Osteocyte (in vitro differentiated cells): ENCODE measurements at regions not wholly inside any gene's neighbourhood (a gene's known extent, or its start where the extent isn't known, plus 50 kb on each side); places are given as distances from the start of the nearest gene placed in this dataset.

Experiments
- DNase-seq: peaks from one replicate; pipeline ENCODE4 v3.0.0; 2021; ENCODE audit warnings: mixed read lengths; ENCODE audit not compliant: unreplicated experiment; ENCODE audit errors: extremely low spot score
- H3K27ac Mint-ChIP-seq: one replicate; pipeline ENCODE4 v1.8.0; 2021; ENCODE audit warnings: mild to moderate bottlenecking, mixed read lengths; ENCODE audit not compliant: unreplicated experiment
- H3K27me3 Mint-ChIP-seq: one replicate; pipeline ENCODE4 v1.8.0; 2021; ENCODE audit warnings: mixed read lengths; ENCODE audit not compliant: unreplicated experiment
- H3K36me3 Mint-ChIP-seq: one replicate; pipeline ENCODE4 v1.8.0; 2021; ENCODE audit warnings: mixed read lengths; ENCODE audit not compliant: unreplicated experiment
- H3K4me1 Mint-ChIP-seq: one replicate; pipeline ENCODE4 v1.8.0; 2021; ENCODE audit warnings: mixed read lengths; ENCODE audit not compliant: unreplicated experiment
- H3K4me3 Mint-ChIP-seq: one replicate; pipeline ENCODE4 v1.8.0; 2021; ENCODE audit warnings: mild to moderate bottlenecking, moderate library complexity, mixed read lengths; ENCODE audit not compliant: unreplicated experiment
- H3K9me3 Mint-ChIP-seq: one replicate; pipeline ENCODE4 v1.8.0; 2021; ENCODE audit warnings: mixed read lengths; ENCODE audit not compliant: unreplicated experiment
- CTCF ChIP-seq: fragments of 200-600 bp; sonication (generic); IDR thresholded peaks from 2 replicates; pipeline ENCODE4 v1.5.0; 2021; ENCODE audit warnings: antibody characterized with exemption, mild to moderate bottlenecking, moderate library complexity

GRCh38 chr11:80686889-80687288, 1246.1 kb upstream of the TENM4 start:
- no peak overlapping the region for H3K4me3 Mint-ChIP-seq
- no peak for DNase-seq
- TF ChIP-seq CTCF = no peak
- no peak overlapping the region for H3K27ac Mint-ChIP-seq
- no peaks in the 10 kb centered on the region for H3K4me1 Mint-ChIP-seq
- H3K36me3 Mint-ChIP-seq = no peaks in the 10 kb centered on the region
- no peaks in the 10 kb centered on the region for H3K27me3 Mint-ChIP-seq
- H3K9me3 Mint-ChIP-seq = peaks cover 4% of the 10 kb centered on the region

GRCh38 chr11:80673566-80673965, 1232.7 kb upstream of the TENM4 start:
- no peak for TF ChIP-seq CTCF
- no peak overlapping the region for H3K27ac Mint-ChIP-seq
- H3K4me1 Mint-ChIP-seq = no peaks in the 10 kb centered on the region
- H3K27me3 Mint-ChIP-seq = no peaks in the 10 kb centered on the region
- H3K4me3 Mint-ChIP-seq = no peak overlapping the region
- H3K9me3 Mint-ChIP-seq = peaks cover 9% of the 10 kb centered on the region
- H3K36me3 Mint-ChIP-seq = no peaks in the 10 kb centered on the region
- DNase-seq = no peak

GRCh38 chr11:80669620-80670019, 1228.8 kb upstream of the TENM4 start:
- no peaks in the 10 kb centered on the region for H3K4me1 Mint-ChIP-seq
- no peaks in the 10 kb centered on the region for H3K36me3 Mint-ChIP-seq
- no peak for DNase-seq
- no peak overlapping the region for H3K4me3 Mint-ChIP-seq
- no peaks in the 10 kb centered on the region for H3K9me3 Mint-ChIP-seq
- H3K27ac Mint-ChIP-seq = no peak overlapping the region
- TF ChIP-seq CTCF = no peak
- H3K27me3 Mint-ChIP-seq = no peaks in the 10 kb centered on the region

- Mint-ChIP-seq H3K4me3 (no peak overlapping the region), H3K9me3 (no peaks in the 10 kb centered on the region), H3K27ac (no peak overlapping the region), H3K36me3 (no peaks in the 10 kb centered on the region), H3K4me1 (no peaks in the 10 kb centered on the region), H3K27me3 (no peaks in the 10 kb centered on the region)
- no peak for DNase-seq
- no peak for TF ChIP-seq CTCF
Observed at GRCh38 chr11:80668039-80668438, 1227.2 kb upstream of the TENM4 start.

- peaks cover 3% of the 10 kb centered on the region for H3K9me3 Mint-ChIP-seq
- H3K27me3 Mint-ChIP-seq = no peaks in the 10 kb centered on the region
- no peak for DNase-seq
- no peaks in the 10 kb centered on the region for H3K4me1 Mint-ChIP-seq
- no peak overlapping the region for H3K4me3 Mint-ChIP-seq
- no peak overlapping the region for H3K27ac Mint-ChIP-seq
- no peak for TF ChIP-seq CTCF
- no peaks in the 10 kb centered on the region for H3K36me3 Mint-ChIP-seq
Observed at GRCh38 chr11:80655834-80656233, 1215.0 kb upstream of the TENM4 start.
